ENCODE measurements at regions not wholly inside any gene's neighbourhood (a gene's known extent, or its start where the extent isn't known, plus 50 kb on each side); places are given as distances from the start of the nearest gene placed in this dataset.

- TF ChIP-seq SIN3A (IDR thresholded peaks at IDR 0.05; ENCODE audit: borderline replicate concordance, insufficient read depth, low read length) (no peak), POLR2AphosphoS5 (IDR thresholded peaks at IDR 0.05; ENCODE audit: low read depth, low read length) (no peak), FOXP2 (optimal IDR thresholded peaks at IDR 0.05; ENCODE audit: borderline replicate concordance, extremely low read depth, extremely low read length, insufficient read depth) (no peak), TAF1 (IDR thresholded peaks at IDR 0.05; ENCODE audit: borderline replicate concordance, insufficient read depth, low read length) (no peak)
- TF ChIP-seq, protein P1, sequence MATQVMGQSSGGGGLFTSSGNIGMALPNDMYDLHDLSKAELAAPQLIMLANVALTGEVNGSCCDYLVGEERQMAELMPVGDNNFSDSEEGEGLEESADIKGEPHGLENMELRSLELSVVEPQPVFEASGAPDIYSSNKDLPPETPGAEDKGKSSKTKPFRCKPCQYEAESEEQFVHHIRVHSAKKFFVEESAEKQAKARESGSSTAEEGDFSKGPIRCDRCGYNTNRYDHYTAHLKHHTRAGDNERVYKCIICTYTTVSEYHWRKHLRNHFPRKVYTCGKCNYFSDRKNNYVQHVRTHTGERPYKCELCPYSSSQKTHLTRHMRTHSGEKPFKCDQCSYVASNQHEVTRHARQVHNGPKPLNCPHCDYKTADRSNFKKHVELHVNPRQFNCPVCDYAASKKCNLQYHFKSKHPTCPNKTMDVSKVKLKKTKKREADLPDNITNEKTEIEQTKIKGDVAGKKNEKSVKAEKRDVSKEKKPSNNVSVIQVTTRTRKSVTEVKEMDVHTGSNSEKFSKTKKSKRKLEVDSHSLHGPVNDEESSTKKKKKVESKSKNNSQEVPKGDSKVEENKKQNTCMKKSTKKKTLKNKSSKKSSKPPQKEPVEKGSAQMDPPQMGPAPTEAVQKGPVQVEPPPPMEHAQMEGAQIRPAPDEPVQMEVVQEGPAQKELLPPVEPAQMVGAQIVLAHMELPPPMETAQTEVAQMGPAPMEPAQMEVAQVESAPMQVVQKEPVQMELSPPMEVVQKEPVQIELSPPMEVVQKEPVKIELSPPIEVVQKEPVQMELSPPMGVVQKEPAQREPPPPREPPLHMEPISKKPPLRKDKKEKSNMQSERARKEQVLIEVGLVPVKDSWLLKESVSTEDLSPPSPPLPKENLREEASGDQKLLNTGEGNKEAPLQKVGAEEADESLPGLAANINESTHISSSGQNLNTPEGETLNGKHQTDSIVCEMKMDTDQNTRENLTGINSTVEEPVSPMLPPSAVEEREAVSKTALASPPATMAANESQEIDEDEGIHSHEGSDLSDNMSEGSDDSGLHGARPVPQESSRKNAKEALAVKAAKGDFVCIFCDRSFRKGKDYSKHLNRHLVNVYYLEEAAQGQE (IDR thresholded peaks at IDR 0.05; ENCODE audit: insufficient read depth in 1 of 2, low read depth in 2 of 2, low read length in 2 of 2) = no peak
Measured at GRCh38 chr5:60210810-60211209, 317.3 kb upstream of the PDE4D start.

DNA sequence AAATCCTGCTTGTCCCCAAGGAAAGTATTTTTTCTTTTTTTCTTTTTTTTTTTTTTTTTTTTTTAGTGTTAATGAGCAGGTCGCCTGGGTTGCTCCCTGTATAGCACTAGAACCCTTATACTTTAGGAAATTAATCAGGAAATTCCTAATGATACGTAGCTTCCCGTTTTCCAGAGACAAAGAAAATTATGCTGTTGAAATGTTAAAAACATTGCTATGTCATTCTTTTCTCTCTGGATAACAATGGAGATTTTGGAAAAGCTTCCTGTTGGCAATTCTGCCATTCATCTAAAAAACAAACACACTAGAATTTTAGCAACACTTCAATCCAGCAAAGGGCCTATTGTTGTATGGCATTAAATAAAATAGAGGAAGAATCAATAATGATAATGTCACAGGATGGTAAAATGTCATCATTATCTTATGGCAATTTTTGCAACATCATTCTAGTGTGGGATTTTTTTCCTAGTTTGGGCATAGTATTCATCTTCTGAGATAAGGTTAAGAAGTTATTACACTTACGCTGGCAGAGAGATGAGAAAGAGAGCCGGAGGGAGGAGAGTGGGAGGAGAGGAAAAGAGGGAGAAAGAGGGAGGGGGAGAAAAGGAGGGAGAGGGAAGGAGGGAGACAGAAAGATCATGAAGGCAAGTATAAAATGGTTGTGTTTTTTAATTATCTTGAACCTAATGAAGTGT lies 315.8 kb upstream of the PDE4D start:
- TF ChIP-seq FOXP2 (optimal IDR thresholded peaks at IDR 0.05; ENCODE audit: borderline replicate concordance, extremely low read depth, extremely low read length, insufficient read depth) (no peak), TAF1 (IDR thresholded peaks at IDR 0.05; ENCODE audit: borderline replicate concordance, insufficient read depth, low read length) (no peak)

DNA sequence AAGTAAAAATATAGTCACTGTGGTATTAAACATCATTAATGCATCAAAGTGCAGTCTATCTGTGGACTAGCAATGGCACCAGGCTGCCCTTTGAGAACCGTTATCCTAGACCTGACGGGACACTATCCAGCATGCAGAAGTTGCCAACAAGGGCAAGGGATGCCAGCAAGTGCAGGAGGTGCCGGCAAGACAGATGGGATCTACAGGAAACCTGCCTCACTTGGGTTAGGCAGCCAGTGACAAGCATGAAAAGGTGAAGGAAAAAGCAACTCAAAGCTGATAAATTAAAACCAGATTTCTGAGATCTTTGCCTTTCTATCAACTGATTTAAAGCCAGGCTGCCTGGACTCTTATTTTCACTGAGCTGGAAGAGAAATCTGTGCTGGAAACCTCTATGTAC lies 315.2 kb upstream of the PDE4D start:
- TF ChIP-seq, protein P1 (IDR thresholded peaks at IDR 0.05; ENCODE audit: insufficient read depth in 1 of 2, low read depth in 2 of 2, low read length in 2 of 2) = no peak
- TF ChIP-seq SIN3A (IDR thresholded peaks at IDR 0.05; ENCODE audit: borderline replicate concordance, insufficient read depth, low read length) (no peak), POLR2AphosphoS5 (IDR thresholded peaks at IDR 0.05; ENCODE audit: low read depth, low read length) (no peak), FOXP2 (optimal IDR thresholded peaks at IDR 0.05; ENCODE audit: borderline replicate concordance, extremely low read depth, extremely low read length, insufficient read depth) (no peak), TAF1 (IDR thresholded peaks at IDR 0.05; ENCODE audit: borderline replicate concordance, insufficient read depth, low read length) (no peak)

DNA sequence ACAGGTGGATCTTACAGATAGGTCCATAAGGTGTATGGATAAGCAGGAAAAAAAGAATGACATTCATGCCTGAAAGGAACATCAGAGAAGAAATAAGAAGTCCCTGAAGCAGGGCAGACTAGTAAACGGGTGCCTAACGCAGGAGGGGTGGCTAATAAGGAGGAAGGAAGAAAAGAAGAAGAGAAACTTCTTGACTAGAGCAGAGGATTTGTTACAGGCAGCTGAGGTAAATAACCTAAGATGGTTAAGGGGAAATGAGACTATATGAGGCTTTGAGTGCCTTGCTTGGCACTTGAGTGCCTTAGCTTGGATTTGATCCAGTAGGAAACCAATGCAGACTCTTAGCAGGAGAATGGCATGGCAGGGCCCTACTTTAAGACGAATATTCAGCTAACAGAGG lies 313.5 kb upstream of the PDE4D start:
- TF ChIP-seq TAF1 (IDR thresholded peaks at IDR 0.05; ENCODE audit: borderline replicate concordance, insufficient read depth, low read length) = no peak
- no peak for TF ChIP-seq POLR2AphosphoS5 (IDR thresholded peaks at IDR 0.05; ENCODE audit: low read depth, low read length)
- no peak for TF ChIP-seq SIN3A (IDR thresholded peaks at IDR 0.05; ENCODE audit: borderline replicate concordance, insufficient read depth, low read length)
- no peak for TF ChIP-seq FOXP2 (optimal IDR thresholded peaks at IDR 0.05; ENCODE audit: borderline replicate concordance, extremely low read depth, extremely low read length, insufficient read depth)
- TF ChIP-seq, protein P1 (IDR thresholded peaks at IDR 0.05; ENCODE audit: insufficient read depth in 1 of 2, low read depth in 2 of 2, low read length in 2 of 2) = no peak

DNA sequence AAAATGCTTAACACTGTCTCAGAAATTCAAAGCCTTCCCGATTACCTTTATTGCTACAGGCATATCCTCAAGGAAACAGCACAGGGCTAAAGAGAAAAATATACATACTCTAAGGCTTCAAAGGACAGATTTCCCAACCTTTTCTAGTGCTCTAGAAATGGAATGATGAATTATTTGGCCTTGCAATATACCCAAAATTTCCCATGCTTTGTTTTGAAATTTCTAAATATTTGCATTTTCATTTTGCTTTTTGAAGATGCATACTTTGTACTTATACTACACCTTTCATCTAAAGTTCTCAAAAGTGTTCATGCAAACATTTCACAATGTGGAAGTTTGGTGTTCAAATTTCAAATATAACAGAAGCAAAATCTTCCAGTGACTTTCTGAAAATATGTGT lies 312.7 kb upstream of the PDE4D start:
- TF ChIP-seq, protein P1 (IDR thresholded peaks at IDR 0.05; ENCODE audit: insufficient read depth in 1 of 2, low read depth in 2 of 2, low read length in 2 of 2) = no peak
- no peak for TF ChIP-seq POLR2AphosphoS5 (IDR thresholded peaks at IDR 0.05; ENCODE audit: low read depth, low read length)
- TF ChIP-seq FOXP2 (optimal IDR thresholded peaks at IDR 0.05; ENCODE audit: borderline replicate concordance, extremely low read depth, extremely low read length, insufficient read depth) = no peak
- TF ChIP-seq SIN3A (IDR thresholded peaks at IDR 0.05; ENCODE audit: borderline replicate concordance, insufficient read depth, low read length) = no peak
- no peak for TF ChIP-seq TAF1 (IDR thresholded peaks at IDR 0.05; ENCODE audit: borderline replicate concordance, insufficient read depth, low read length)
